Keratinocyte (primary cell): ENCODE measurements at regions not wholly inside any gene's neighbourhood (a gene's known extent, or its start where the extent isn't known, plus 50 kb on each side); places are given as distances from the start of the nearest gene placed in this dataset.

ENCODE experiments used
- EZH2 ChIP-seq: IDR thresholded peaks from one replicate; pipeline ENCODE4 v1.6.1; 2012; ENCODE audit warnings: inconsistent platforms, mild to moderate bottlenecking, low read length, moderate library complexity
- TF ChIP-seq, protein P1 (sequence below), 3 experiments: IDR thresholded peaks in 1 of 3; conservative IDR thresholded peaks in 1 of 3; optimal IDR thresholded peaks in 1 of 3; 2 replicates in 2 of 3; 3 replicates in 1 of 3; pipeline versions ENCODE3 to v1.5.1; 2011; ENCODE audit warnings: low read length in 3 of 3, mild to moderate bottlenecking in 3 of 3, moderate library complexity in 2 of 3, control low read depth in 1 of 3, inconsistent platforms in 1 of 3; ENCODE audit not compliant: insufficient read depth in 2 of 3; ENCODE audit errors: extremely low read depth in 1 of 3

DNA sequence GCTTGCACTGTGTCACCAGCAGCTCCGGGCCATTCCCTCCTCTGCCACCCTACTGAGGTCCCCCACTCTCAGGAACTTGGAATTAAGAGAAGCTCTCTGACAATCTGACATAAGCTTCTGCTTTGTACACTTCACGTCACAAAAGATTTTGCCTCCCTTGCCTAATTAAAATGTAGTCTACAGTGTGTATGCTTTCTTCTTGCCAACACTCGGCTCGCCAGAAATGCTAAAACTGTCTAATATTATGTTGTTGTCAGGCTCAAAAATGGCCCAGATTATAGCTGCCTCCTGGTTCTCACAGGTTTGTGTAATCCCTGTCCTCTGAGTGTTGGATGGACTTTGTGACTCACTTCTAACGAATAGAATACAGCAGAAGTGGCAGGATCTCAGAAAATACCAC lies 474.7 kb downstream of the MBD2 start:
- TF ChIP-seq, protein P1, sequence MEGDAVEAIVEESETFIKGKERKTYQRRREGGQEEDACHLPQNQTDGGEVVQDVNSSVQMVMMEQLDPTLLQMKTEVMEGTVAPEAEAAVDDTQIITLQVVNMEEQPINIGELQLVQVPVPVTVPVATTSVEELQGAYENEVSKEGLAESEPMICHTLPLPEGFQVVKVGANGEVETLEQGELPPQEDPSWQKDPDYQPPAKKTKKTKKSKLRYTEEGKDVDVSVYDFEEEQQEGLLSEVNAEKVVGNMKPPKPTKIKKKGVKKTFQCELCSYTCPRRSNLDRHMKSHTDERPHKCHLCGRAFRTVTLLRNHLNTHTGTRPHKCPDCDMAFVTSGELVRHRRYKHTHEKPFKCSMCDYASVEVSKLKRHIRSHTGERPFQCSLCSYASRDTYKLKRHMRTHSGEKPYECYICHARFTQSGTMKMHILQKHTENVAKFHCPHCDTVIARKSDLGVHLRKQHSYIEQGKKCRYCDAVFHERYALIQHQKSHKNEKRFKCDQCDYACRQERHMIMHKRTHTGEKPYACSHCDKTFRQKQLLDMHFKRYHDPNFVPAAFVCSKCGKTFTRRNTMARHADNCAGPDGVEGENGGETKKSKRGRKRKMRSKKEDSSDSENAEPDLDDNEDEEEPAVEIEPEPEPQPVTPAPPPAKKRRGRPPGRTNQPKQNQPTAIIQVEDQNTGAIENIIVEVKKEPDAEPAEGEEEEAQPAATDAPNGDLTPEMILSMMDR (optimal IDR thresholded peaks at IDR 0.05 in 1 of 3, IDR thresholded peaks at IDR 0.05 in 1 of 3, conservative IDR thresholded peaks at IDR 0.05 in 1 of 3; ENCODE audit: extremely low read depth in 1 of 3, insufficient read depth in 2 of 3, low read length in 3 of 3): no peak
- no peak for TF ChIP-seq EZH2
